ENCODE measurements at regions not wholly inside any gene's neighbourhood (a gene's known extent, or its start where the extent isn't known, plus 50 kb on each side); places are given as distances from the start of the nearest gene placed in this dataset.

DNA sequence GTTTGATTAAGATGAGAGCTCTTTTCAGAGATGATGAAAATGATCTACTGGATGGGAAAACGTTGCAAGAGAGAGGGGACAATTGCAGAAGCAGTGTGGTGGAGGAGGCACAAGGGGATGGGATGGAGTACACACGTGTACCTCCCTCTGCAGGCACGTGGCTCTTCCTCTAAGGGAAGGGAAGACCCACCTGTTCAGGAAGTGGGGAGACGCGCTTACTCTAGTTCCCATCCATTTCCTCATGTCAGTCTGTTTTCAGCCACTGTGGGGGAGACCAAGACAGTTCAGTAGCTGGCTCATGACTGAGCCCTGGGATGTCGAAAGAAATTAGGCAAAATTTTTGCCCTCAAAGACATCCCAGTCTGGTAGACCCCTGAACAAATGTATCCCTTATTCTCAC lies 619.2 kb upstream of the CLINT1 start:
- Histone ChIP-seq H3K27me3 (ENCODE audit: control insufficient read depth, insufficient read depth, low read length) (no peaks in the 10 kb centered on the region), H3K36me3 (replicated peaks; ENCODE audit: control insufficient read depth, insufficient read depth, low read length) (no peaks in the 10 kb centered on the region), H3K4me3 (ENCODE audit: insufficient read depth, low read depth, low read length) (no peak overlapping the region)
- no peak for DNase-seq

DNA sequence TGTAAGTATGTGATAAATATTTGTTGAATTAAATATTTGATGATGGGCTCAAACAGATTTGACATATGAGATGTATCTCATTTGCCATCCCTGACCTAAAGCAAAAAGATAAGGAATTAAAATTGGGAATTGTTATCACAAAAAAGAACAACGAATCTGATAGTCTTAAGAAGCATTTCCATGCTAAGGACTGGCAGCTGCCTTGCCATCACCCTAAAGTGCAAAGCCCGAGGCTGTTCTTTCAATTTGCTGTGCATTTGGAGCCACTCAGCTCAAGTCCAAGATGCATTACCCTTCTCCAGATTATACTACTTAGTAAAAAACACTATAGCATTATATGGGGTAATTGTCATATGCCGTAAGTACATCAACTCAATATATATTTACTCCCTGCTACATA lies 618.3 kb upstream of the CLINT1 start:
- DNase-seq, result no peak
- Histone ChIP-seq H3K4me3 (ENCODE audit: insufficient read depth, low read depth, low read length) (no peak overlapping the region), H3K27me3 (ENCODE audit: control insufficient read depth, insufficient read depth, low read length) (no peaks in the 10 kb centered on the region), H3K36me3 (replicated peaks; ENCODE audit: control insufficient read depth, insufficient read depth, low read length) (no peaks in the 10 kb centered on the region)

DNA sequence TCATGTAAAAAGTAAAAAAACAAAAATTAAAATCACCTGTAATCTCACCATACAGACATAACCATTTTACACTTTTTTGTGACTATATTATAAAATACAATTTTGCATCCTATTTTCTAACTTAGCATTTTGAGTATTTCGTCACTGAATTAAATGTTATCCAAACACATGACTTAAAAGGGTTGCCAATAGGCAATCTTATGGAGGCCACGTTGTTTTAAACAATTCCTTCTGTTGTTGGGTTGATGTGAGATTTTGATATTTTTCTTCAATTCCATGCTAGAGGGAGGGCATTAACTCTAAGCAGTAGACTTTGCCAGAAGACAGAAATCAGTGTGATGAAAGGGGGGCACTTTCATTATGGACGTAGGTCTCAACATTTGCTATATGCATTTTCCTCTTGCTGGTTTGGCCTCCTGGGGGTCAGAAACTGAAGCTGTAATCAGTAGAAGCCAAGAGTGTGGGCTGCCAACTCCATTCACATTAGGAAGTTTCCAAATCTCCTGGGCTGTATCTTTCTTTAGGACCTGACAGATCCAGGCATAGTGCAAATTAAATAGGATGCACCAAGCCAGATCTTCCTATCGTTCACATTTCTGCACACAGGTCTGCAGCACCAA lies 614.2 kb upstream of the CLINT1 start:
- Histone ChIP-seq H3K27me3 (ENCODE audit: control insufficient read depth, insufficient read depth, low read length) (no peaks in the 10 kb centered on the region), H3K36me3 (replicated peaks; ENCODE audit: control insufficient read depth, insufficient read depth, low read length) (no peaks in the 10 kb centered on the region)

DNA sequence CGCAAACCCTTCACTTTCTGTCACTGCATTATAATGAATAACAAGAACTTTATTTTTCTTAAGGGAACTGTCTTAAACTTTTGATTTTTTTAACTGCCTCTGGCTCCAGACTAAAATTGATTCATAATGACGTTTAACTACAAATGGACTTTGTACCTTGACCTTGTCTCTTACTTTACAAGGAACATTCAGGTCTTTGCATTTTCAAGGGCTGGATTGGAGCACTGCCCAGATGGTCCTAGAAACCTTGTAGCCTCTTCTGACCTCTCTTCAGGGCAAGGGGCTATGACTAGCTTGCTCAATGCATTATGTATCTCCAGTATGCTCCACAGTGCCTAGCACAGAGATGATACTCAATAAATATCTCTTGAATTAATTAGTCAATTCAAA lies 612.6 kb upstream of the CLINT1 start:
- Histone ChIP-seq H3K27me3 (ENCODE audit: control insufficient read depth, insufficient read depth, low read length) (no peaks in the 10 kb centered on the region), H3K4me3 (ENCODE audit: insufficient read depth, low read depth, low read length) (no peak overlapping the region), H3K36me3 (replicated peaks; ENCODE audit: control insufficient read depth, insufficient read depth, low read length) (no peaks in the 10 kb centered on the region)
- DNase-seq, result no peak

More for the DNA sequence above, 614.2 kb upstream of the CLINT1 start:
- DNase-seq, result no peak
- no peak overlapping the region for H3K4me3 ChIP-seq (ENCODE audit: insufficient read depth, low read depth, low read length)

DNA sequence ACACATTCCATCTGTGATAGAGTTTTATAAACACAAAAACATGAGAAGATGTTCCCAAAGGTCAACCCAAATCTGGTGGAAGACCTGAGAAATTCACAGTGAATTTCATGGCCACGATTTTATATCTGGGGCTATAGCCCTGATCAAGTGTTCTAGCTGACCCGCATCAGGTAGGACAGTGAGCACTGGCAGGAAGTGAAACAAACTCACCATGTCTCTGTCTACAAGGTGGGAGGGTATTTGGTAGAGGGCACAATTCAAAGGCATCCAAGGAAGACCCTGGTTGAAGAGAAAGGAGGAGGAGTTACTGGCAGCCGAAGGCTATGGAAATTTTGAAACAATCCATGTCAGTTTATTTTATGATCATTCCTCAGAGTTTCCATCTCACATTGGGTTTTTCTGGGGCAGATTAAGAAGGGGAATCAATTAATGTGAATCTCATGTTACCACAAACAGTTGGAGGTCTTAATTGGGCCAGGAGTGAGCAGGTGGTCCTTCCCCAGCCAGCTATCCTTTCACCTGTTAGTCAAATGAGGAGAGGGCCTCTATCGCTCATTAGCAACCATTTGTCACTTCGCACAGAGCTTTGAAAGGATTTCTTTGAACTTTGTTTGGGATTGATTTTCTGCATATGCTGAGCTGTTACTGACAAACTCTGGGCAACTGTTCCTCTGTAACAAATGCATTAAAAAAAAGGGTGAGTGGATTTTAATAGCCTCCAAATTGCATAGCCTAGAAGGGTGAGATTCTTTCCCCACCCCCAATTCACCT lies 612.0 kb upstream of the CLINT1 start:
- no peak for DNase-seq
- H3K4me3 ChIP-seq (ENCODE audit: insufficient read depth, low read depth, low read length), result no peak overlapping the region
- H3K27me3 ChIP-seq (ENCODE audit: control insufficient read depth, insufficient read depth, low read length), result no peaks in the 10 kb centered on the region
- no peaks in the 10 kb centered on the region for H3K36me3 ChIP-seq (replicated peaks; ENCODE audit: control insufficient read depth, insufficient read depth, low read length)

DNA sequence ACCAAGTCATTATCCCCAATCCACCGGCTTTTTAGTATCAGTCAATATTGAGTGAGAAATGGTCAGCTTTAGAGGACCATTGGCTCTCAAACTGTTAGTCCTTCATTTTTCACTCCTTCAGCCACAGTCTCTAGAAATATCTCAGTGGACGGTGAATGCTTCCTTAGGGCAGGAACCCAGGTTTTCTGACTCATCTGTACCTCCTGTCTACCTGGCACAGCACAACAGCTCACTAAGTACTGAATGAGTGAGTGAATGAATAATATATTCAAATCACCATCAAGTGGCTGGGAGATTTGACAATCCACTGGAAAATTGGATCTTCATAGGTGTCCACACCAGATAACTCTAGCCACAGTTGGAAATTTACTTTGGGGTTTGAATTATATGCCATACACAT lies 609.5 kb upstream of the CLINT1 start:
- Histone ChIP-seq H3K27me3 (ENCODE audit: control insufficient read depth, insufficient read depth, low read length) (no peaks in the 10 kb centered on the region), H3K36me3 (replicated peaks; ENCODE audit: control insufficient read depth, insufficient read depth, low read length) (no peaks in the 10 kb centered on the region), H3K4me3 (ENCODE audit: insufficient read depth, low read depth, low read length) (no peak overlapping the region)
- DNase-seq, result no peak

DNA sequence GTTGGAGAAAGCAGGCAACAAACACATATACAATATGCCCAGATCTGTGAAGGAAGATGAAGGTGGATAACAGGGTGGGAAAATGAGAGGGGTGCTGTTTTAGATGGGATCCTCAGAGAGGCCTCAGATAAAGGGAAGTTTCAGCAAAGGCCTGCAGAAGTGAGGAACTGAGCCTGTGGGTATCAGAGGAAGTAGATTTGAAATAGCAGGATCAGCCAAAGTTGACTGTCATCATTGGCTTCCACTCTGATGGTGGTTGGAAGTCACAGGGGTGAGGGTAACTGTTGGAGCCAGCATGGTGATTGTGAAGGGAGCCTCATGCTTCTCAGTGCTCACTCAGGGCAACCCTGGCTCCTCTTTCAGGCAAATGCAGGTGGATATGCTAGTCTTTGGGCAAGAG lies 607.2 kb upstream of the CLINT1 start:
- no peak overlapping the region for H3K4me3 ChIP-seq (ENCODE audit: insufficient read depth, low read depth, low read length)

DNA sequence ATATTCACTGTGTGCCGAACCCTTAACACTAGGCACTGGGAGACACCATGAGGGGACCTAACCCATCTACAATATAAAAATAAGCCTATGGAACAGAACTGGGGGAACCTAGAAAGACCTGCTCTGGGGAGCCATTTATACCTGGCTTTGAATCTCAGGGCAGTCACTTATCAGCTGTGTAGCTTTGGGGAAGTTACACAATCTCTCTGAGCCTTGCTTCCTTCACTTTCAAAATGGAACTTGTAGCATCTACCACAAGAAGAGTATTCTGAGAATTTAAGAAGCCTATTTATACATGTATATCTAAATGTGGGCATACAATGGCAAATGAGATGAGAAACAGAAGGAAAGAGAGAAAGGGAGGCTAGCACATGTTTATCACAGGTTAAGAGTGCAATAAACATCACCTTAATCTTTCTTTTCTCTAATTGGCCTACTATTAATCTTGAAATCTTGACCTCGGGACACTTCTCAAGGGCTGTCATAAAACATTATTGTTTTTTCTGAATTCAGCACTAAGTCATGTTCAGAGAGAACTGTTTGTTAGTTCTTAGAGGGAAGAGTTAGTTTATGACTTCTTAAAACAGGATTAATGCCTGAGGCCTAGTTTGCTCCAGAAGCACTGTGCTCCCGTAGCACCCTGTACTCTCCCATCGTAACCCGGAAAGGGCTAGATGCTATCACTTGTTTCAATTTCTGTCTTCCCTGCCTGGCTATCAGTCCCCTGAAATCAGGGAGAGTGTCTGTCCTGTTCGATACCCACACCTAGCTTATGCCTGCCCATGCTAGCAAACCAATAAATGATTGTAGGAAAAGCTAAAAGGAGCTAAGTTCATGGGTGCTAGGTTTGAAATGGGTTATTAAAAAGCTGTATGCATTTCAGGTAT lies 606.4 kb upstream of the CLINT1 start:
- DNase-seq, result no peak
- H3K36me3 ChIP-seq (replicated peaks; ENCODE audit: control insufficient read depth, insufficient read depth, low read length), result no peaks in the 10 kb centered on the region
- H3K4me3 ChIP-seq (ENCODE audit: insufficient read depth, low read depth, low read length), result no peak overlapping the region
- no peaks in the 10 kb centered on the region for H3K27me3 ChIP-seq (ENCODE audit: control insufficient read depth, insufficient read depth, low read length)

More for the DNA sequence above, 607.2 kb upstream of the CLINT1 start:
- Histone ChIP-seq H3K36me3 (replicated peaks; ENCODE audit: control insufficient read depth, insufficient read depth, low read length) (no peaks in the 10 kb centered on the region), H3K27me3 (ENCODE audit: control insufficient read depth, insufficient read depth, low read length) (no peaks in the 10 kb centered on the region)
- DNase-seq, result no peak

DNA sequence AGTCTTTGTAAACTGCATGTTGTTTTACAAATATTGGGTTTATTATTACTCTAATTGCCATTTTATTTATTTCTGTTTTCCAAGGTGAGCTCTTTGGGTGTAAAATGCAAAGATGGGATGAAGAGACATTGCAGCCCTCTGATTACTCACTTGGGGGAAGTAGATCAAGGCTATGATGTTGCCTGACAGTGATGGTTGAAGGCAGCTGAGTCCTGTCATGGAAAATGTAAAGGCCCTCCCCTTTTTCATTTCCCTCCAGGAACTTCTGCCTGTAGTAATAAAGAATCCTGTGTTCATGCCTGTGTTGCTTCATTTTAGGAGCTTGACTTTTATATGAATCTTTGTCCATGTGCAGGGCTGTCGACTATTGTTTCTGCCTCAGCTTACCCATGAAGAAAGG lies 605.4 kb upstream of the CLINT1 start:
- Histone ChIP-seq H3K27me3 (ENCODE audit: control insufficient read depth, insufficient read depth, low read length) (no peaks in the 10 kb centered on the region), H3K4me3 (ENCODE audit: insufficient read depth, low read depth, low read length) (no peak overlapping the region), H3K36me3 (replicated peaks; ENCODE audit: control insufficient read depth, insufficient read depth, low read length) (no peaks in the 10 kb centered on the region)
- DNase-seq, result no peak

DNA sequence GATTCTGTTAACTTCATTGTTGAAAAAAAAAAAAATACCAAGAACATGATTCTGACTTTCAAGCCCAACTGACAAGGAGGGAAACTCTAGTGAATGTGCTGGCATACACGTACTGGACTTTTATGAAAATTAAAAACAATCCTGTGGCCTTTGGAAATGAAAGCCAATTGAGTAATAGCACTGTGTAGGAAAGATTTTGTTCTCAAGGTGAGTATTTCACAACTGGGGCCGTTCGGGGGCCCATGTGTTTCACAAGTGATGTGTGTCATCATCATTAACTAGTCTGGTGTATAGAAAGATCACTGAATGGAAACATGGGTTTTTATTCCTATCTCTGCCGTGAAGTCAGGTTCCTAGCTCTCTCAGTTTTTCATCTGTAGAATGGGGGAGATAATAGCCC lies 605.0 kb upstream of the CLINT1 start:
- H3K27me3 ChIP-seq (ENCODE audit: control insufficient read depth, insufficient read depth, low read length), result no peaks in the 10 kb centered on the region
- no peak for DNase-seq
- no peaks in the 10 kb centered on the region for H3K36me3 ChIP-seq (replicated peaks; ENCODE audit: control insufficient read depth, insufficient read depth, low read length)
- no peak overlapping the region for H3K4me3 ChIP-seq (ENCODE audit: insufficient read depth, low read depth, low read length)

DNA sequence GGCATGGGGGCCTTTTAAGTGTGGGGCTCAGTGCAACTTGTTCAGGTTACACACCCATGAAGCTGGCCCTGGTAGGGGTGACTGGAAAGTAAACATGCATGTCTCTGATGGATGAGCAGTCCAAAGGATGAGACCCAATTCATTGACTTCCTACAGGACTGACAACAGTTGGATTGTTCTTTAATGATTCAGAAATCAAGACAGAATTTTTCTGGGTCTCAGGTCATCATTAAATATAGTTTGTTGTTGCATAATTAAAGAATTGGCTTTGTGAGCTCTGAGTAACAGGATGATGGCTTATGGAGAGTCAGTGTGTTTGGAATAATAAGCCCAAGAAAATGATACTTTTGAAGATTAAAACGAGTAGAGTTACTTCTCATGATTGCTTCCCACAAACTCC lies 604.2 kb upstream of the CLINT1 start:
- Histone ChIP-seq H3K36me3 (replicated peaks; ENCODE audit: control insufficient read depth, insufficient read depth, low read length) (no peaks in the 10 kb centered on the region), H3K27me3 (ENCODE audit: control insufficient read depth, insufficient read depth, low read length) (no peaks in the 10 kb centered on the region), H3K4me3 (ENCODE audit: insufficient read depth, low read depth, low read length) (no peak overlapping the region)
- no peak for DNase-seq

DNA sequence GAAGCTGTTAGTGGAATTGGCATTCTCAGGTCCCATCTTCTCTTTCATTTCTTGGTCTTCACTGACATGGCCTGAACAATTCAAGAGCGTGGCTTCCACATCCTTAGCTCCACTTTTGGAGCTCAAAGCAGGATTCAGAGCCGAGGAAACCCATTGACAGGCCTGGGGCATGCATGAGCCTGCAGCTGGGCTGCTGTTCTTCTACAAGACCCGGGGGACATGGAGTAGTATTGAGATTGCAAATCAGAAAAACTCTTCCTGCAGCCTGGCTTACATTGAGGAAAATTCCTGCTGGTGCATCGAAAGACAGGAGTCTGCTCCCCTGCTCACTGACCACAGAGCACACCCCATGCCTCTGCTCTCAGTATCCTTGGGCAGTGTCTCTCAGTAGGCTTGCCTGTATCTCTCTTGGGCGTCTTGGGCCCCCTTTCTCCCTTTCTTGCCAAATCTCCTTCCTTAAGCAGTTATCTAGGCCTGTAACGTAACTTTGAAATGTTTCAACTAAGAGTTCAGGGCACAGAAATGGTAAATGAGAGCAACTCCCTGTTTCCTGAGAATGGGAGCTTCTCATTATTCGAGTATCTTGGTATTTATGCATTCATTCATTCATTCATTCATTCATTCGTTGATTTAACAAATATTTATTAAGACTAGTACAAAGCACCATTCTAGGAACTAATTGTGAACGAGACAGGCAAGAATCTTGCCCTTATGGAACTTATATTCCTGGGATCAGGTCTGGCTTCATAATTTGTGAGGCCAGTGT lies 603.6 kb upstream of the CLINT1 start:
- Histone ChIP-seq H3K27me3 (ENCODE audit: control insufficient read depth, insufficient read depth, low read length) (no peaks in the 10 kb centered on the region), H3K4me3 (ENCODE audit: insufficient read depth, low read depth, low read length) (no peak overlapping the region), H3K36me3 (replicated peaks; ENCODE audit: control insufficient read depth, insufficient read depth, low read length) (no peaks in the 10 kb centered on the region)
- no peak for DNase-seq

DNA sequence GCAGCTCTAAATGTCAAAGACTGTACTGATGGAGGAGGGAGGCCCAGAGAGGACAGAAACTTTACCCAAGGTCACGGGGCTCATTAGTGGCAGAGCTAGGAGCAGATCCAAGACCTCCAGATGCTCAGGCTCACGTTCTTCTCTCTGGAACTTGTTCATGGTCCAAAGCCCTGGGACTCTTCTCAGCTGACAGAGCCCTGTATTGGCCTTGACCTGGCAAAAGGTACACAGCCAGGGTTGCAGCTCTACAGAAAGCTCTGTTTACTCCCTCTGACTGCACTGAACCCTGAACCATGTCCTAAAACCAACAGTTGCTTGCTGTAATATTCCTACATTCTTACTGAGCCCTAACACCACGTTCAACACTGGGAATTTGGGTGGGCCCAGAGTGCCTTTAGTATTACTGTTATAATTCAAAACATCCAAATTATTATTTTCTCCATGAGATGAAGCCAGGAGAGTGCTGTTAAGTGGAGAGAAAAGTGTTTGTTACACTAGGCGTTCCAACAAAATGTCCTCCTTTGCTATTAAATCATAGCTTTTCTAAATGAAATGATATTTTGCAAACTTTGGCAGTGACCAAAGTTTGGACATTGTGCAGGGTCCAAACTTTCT lies 602.4 kb upstream of the CLINT1 start:
- no peak for DNase-seq
- no peak overlapping the region for H3K4me3 ChIP-seq (ENCODE audit: insufficient read depth, low read depth, low read length)
- H3K36me3 ChIP-seq (replicated peaks; ENCODE audit: control insufficient read depth, insufficient read depth, low read length), result no peaks in the 10 kb centered on the region
- H3K27me3 ChIP-seq (ENCODE audit: control insufficient read depth, insufficient read depth, low read length), result no peaks in the 10 kb centered on the region

DNA sequence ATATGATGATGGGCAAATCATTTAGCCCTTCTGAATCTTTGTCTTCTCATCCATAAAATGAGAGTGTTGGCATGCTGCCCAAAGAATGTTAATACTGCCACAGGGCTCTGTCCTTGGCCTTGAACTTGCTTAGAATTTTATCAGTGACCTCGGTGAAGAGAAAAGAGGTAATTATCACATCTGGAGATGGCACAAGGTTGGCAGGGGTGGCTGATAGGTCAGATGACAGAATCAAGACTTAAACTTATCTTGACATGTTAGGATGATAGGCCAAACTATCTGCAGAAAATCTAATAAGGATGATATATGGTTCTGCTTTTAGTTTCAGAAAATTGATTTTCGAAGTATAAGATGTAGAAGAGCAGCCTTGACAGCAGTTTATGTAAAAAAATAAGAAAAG lies 599.1 kb upstream of the CLINT1 start:
- Histone ChIP-seq H3K4me3 (ENCODE audit: insufficient read depth, low read depth, low read length) (no peak overlapping the region), H3K36me3 (replicated peaks; ENCODE audit: control insufficient read depth, insufficient read depth, low read length) (no peaks in the 10 kb centered on the region), H3K27me3 (ENCODE audit: control insufficient read depth, insufficient read depth, low read length) (no peaks in the 10 kb centered on the region)
- no peak for DNase-seq
